ENCODE measurements at regions not wholly inside any gene's neighbourhood (a gene's known extent, or its start where the extent isn't known, plus 50 kb on each side); places are given as distances from the start of the nearest gene placed in this dataset.
A peak's percentile ranks its signal among the peaks of the same experiment; 100 is the strongest.

DNA sequence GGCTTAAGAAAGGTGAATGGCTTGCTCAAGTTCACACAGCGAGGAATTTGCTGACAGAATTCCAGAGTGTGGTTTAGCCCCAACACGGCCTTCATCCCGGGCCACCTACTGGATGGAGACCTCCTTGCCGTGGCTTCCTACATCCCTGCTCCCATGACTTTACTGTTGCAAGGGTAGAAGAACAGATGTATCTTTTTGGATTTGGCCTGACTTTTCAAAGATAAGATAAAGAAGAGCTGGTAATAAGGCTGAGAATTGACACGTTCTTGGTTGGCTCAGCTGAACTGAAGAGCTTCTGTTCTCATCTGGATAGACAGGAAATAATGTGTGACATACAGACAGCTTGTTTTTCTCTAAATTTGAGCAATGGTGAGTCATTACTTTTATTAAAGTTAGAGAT is 113.1 kb downstream of the KLF5 start:
- ChIA-PET CTCF (interaction anchor here (0.5 kb wide), 1 partner anchor 16 kb away, joined by 6 read pairs; no protein-coding TSS in a partner anchor), POLR2A (ENCODE audit: unreplicated experiment) (interaction anchor here (0.6 kb wide), 3 partner anchors 114 to 251 kb away, joined by 3 to 4 read pairs (median 4); no protein-coding TSS in a partner anchor)
- peak; percentile 59 for DNase-seq
- H3K9me2 ChIP-seq (replicated peaks; ENCODE audit: low read length): no peaks in the 10 kb centered on the region
- H3K4me1 ChIP-seq (ENCODE audit: insufficient read depth, low read length): peaks cover 62% of the 10 kb centered on the region
- no peaks in the 10 kb centered on the region for H3K27me3 ChIP-seq (ENCODE audit: low read length)
- H3K9me3 ChIP-seq (ENCODE audit: low read length): no peaks in the 10 kb centered on the region
- intact Hi-C loops (cut with micrococcal nuclease): loop anchor here (1.0 to 10.0 kb wide), 5 partner anchors 34 to 933 kb away; no protein-coding TSS in a partner anchor
- 0 out of 2 replicates have a peak overlapping the region, but pooled peaks have one; percentile 43 for H2AFZ ChIP-seq (ENCODE audit: low read length)
- H3K79me2 ChIP-seq (ENCODE audit: low read length): no peaks in the 10 kb centered on the region
- TF ChIP-seq EZH2phosphoT487 (IDR thresholded peaks at IDR 0.05; ENCODE audit: borderline replicate concordance, low read length): no peak
- TF ChIP-seq EZH2 (IDR thresholded peaks at IDR 0.05; ENCODE audit: low read length, unreplicated experiment): no peak
- TF ChIP-seq, protein P1, sequence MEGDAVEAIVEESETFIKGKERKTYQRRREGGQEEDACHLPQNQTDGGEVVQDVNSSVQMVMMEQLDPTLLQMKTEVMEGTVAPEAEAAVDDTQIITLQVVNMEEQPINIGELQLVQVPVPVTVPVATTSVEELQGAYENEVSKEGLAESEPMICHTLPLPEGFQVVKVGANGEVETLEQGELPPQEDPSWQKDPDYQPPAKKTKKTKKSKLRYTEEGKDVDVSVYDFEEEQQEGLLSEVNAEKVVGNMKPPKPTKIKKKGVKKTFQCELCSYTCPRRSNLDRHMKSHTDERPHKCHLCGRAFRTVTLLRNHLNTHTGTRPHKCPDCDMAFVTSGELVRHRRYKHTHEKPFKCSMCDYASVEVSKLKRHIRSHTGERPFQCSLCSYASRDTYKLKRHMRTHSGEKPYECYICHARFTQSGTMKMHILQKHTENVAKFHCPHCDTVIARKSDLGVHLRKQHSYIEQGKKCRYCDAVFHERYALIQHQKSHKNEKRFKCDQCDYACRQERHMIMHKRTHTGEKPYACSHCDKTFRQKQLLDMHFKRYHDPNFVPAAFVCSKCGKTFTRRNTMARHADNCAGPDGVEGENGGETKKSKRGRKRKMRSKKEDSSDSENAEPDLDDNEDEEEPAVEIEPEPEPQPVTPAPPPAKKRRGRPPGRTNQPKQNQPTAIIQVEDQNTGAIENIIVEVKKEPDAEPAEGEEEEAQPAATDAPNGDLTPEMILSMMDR (conservative IDR thresholded peaks at IDR 0.05; ENCODE audit: low read depth, low read length): no peak
- H3F3A ChIP-seq (ENCODE audit: low read length, unreplicated experiment): peaks cover 5% of the 10 kb centered on the region
- peak overlapping the region; percentile 100 for H3K27ac ChIP-seq (ENCODE audit: low read length)
- peak; percentile 73 for ATAC-seq
- peak overlapping the region; percentile 95 for H3K9ac ChIP-seq (ENCODE audit: low read length)
- no TSS peak for BruUV-seq (replicated peaks)
- no peaks in the 10 kb centered on the region for H3K36me3 ChIP-seq (ENCODE audit: low read depth, low read length)
- no peaks in the 10 kb centered on the region for H4K20me1 ChIP-seq (ENCODE audit: low read length)
- H3K4me3 ChIP-seq (ENCODE audit: low read length): peak overlapping the region; percentile 47
- peak overlapping the region; percentile 87 for H3K4me2 ChIP-seq (ENCODE audit: low read length)

DNA sequence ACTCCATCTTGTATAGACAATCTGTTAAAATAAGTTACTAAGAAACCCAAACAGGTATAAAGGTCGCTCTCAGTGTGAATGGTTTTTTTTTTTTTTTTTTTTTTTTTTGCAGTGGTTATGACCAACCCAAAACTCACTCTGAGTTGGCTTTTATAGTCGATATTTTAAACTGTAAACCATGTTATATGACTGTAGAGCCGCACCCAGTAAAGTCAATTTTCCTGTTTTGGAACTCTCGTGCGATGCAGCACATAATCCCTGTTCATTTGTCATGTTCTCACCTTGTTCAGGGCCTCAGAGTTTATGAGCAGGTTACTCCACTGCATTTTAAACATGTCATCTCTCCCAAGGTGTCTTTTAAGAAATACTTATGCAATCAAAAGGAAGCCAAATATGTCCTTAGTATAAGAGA is 112.5 kb downstream of the KLF5 start:
- ChIA-PET CTCF (interaction anchor here (0.6 kb wide), 1 partner anchor 19 kb away, joined by 7 read pairs; no protein-coding TSS in a partner anchor), POLR2A (ENCODE audit: unreplicated experiment) (no interaction called here)
- peak overlapping the region; percentile 100 for H3K27ac ChIP-seq (ENCODE audit: low read length)
- H2AFZ ChIP-seq (ENCODE audit: low read length): no peak overlapping the region
- H3K4me3 ChIP-seq (ENCODE audit: low read length): peak overlapping the region; percentile 47
- H3K36me3 ChIP-seq (ENCODE audit: low read depth, low read length): no peaks in the 10 kb centered on the region
- peak overlapping the region; percentile 95 for H3K9ac ChIP-seq (ENCODE audit: low read length)
- H3F3A ChIP-seq (ENCODE audit: low read length, unreplicated experiment): peaks cover 5% of the 10 kb centered on the region
- H3K9me3 ChIP-seq (ENCODE audit: low read length): no peaks in the 10 kb centered on the region
- DNase-seq (peak; percentile 93), ATAC-seq (peak; percentile 83)
- H3K4me2 ChIP-seq (ENCODE audit: low read length): peak overlapping the region; percentile 87
- H4K20me1 ChIP-seq (ENCODE audit: low read length): no peaks in the 10 kb centered on the region
- no peaks in the 10 kb centered on the region for H3K9me2 ChIP-seq (replicated peaks; ENCODE audit: low read length)
- intact Hi-C loops (cut with micrococcal nuclease): loop anchor here (1.0 to 10.0 kb wide), 5 partner anchors 33 to 934 kb away; no protein-coding TSS in a partner anchor
- peaks cover 66% of the 10 kb centered on the region for H3K4me1 ChIP-seq (ENCODE audit: insufficient read depth, low read length)
- TF ChIP-seq, protein P1 (conservative IDR thresholded peaks at IDR 0.05; ENCODE audit: low read depth, low read length): no peak
- TF ChIP-seq EZH2phosphoT487 (IDR thresholded peaks at IDR 0.05; ENCODE audit: borderline replicate concordance, low read length) (no peak), EZH2 (IDR thresholded peaks at IDR 0.05; ENCODE audit: low read length, unreplicated experiment) (no peak)
- H3K79me2 ChIP-seq (ENCODE audit: low read length): no peaks in the 10 kb centered on the region
- no TSS peak for BruUV-seq (replicated peaks)
- no peaks in the 10 kb centered on the region for H3K27me3 ChIP-seq (ENCODE audit: low read length)

DNA sequence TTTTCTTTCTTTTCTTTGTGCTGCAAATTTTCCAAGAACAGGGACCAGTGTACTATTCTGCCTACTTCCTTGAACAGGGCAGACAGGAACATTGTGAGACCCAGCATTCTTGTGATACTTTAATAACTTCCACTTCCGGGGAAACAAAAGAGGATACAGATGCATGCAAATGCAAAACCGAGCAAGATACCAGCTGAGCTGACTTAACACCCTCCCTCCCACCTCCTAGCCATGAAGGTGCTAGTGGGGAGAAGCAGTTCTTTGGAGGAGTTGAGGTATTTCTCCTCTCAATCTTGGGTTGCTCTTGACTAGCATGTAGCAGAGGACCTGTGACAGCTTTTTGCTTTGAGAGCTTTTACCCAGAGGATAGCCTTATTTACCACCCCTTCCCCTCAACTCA is 111.2 kb downstream of the KLF5 start:
- Histone ChIP-seq H3K4me3 (ENCODE audit: low read length) (no peak overlapping the region), H3K4me2 (ENCODE audit: low read length) (no peak overlapping the region), H3K36me3 (ENCODE audit: low read depth, low read length) (no peaks in the 10 kb centered on the region), H3K9me3 (ENCODE audit: low read length) (no peaks in the 10 kb centered on the region), H3K27me3 (ENCODE audit: low read length) (no peaks in the 10 kb centered on the region), H4K20me1 (ENCODE audit: low read length) (no peaks in the 10 kb centered on the region), H2AFZ (ENCODE audit: low read length) (no peak overlapping the region), H3F3A (ENCODE audit: low read length, unreplicated experiment) (peaks cover 5% of the 10 kb centered on the region), H3K4me1 (ENCODE audit: insufficient read depth, low read length) (peaks cover 66% of the 10 kb centered on the region), H3K27ac (ENCODE audit: low read length) (peak overlapping the region; percentile 100), H3K9ac (ENCODE audit: low read length) (no peak overlapping the region), H3K79me2 (ENCODE audit: low read length) (no peaks in the 10 kb centered on the region), H3K9me2 (replicated peaks; ENCODE audit: low read length) (no peaks in the 10 kb centered on the region)
- no peak for ATAC-seq
- CTCF ChIA-PET: no interaction called here
- no peak for DNase-seq
- intact Hi-C loops (cut with micrococcal nuclease): loop anchor here (2.0 to 10.0 kb wide), 3 partner anchors 165 to 935 kb away; no protein-coding TSS in a partner anchor
- POLR2A ChIA-PET (ENCODE audit: unreplicated experiment): no interaction called here
- no TSS peak for BruUV-seq (replicated peaks)
- no peak for TF ChIP-seq EZH2 (IDR thresholded peaks at IDR 0.05; ENCODE audit: low read length, unreplicated experiment)
- TF ChIP-seq EZH2phosphoT487 (IDR thresholded peaks at IDR 0.05; ENCODE audit: borderline replicate concordance, low read length): no peak
- TF ChIP-seq, protein P1 (conservative IDR thresholded peaks at IDR 0.05; ENCODE audit: low read depth, low read length): no peak

All from PC-3 (cell line).